GM19397 (cell line): ENCODE measurements at regions not wholly inside any gene's neighbourhood (a gene's known extent, or its start where the extent isn't known, plus 50 kb on each side); places are given as distances from the start of the nearest gene placed in this dataset.

ENCODE experiments used
- ATAC-seq: cut with Tn5 transposase; IDR thresholded peaks from one replicate; pipeline ENCODE4 v1.9.1; 2021; ENCODE audit warnings: mild to moderate bottlenecking, moderate library complexity; ENCODE audit not compliant: unreplicated experiment

- no peak for ATAC-seq
These were observed 347.0 kb downstream of the BTBD3 start for GRCh38 chr20:12264711-12265110.

DNA sequence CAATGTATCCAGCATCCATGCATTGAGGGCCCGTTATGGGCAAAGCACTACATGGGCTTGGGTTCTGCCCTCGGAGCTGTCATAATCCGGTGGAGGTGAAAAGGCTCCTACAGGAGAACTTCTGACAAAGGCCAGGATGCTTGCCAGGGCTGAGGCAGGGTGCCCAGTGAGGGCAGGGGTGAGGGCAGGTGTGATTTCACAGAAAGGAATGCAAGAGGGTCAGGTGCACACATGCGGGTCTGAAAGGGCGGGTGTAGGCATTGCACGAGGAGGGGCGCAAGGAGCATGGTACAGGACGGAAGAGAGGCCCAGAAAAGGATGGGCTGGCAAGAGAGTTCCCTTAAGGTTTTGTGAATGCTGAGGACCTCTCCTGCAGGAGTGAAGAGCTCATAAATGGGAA lies 348.0 kb downstream of the BTBD3 start:
- no peak for ATAC-seq

DNA sequence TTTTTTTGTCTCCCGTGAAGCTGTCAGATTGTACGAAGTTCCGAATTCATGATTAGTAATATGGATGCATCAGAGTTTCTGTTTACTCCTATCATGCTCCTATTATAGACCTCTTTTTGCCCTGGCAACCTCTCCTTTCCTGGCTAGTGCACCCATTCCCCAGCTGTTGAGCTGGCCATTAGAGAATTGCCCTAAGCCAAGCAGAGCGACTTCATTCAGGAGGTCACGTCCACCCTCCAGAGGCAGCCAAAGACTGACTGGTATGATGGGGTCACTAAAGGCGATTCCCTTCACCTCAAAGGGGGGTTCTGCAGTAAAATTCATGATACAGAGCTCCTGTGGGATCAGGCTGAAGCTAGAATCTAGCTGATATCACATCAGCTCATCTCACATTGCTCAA lies 351.9 kb downstream of the BTBD3 start:
- no peak for ATAC-seq

DNA sequence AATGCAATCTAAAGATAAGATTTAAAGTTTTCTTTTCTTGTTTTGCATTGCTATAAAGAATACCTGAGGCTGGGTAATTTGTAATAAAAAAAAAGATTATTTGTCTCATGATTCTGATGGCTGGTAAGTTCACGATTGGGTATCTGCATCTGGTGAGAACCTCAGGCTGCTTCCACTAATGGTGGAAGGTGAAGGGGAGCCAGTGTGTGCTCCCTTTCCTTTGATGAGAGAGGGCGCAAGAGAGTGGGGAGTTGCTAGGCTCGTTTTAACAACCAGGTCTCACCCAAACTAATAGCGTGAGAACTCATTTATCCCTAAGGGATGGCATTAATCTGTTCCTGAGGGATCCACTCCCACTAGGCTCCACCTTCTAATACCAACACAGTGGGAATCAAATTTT lies 353.2 kb downstream of the BTBD3 start:
- no peak for ATAC-seq

GRCh38 chr20:12276011-12276673 lies 358.4 kb downstream of the BTBD3 start:
- no peak for ATAC-seq

GRCh38 chr20:12287575-12287974 lies 369.9 kb downstream of the BTBD3 start:
- no peak for ATAC-seq

GRCh38 chr20:12289465-12289864 lies 371.8 kb downstream of the BTBD3 start:
- ATAC-seq = no peak

DNA sequence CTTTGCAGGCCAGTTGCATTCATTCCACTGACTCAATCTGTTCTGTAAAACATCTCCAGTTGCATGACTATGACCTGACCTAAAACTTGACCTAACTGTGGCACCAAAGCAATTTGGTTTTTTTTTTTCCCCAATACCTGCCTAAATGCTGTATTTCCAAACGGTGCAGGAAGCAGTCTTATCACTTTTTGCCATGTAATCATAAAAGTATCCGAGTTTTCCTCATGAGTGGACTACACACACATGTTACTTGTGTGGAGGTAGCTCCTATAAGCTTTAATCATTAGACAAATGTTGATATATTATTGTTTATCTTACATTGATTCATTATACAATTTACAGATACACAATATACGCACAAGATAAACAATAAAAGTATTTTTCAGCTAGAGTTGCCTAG lies 373.7 kb downstream of the BTBD3 start:
- ATAC-seq = no peak

DNA sequence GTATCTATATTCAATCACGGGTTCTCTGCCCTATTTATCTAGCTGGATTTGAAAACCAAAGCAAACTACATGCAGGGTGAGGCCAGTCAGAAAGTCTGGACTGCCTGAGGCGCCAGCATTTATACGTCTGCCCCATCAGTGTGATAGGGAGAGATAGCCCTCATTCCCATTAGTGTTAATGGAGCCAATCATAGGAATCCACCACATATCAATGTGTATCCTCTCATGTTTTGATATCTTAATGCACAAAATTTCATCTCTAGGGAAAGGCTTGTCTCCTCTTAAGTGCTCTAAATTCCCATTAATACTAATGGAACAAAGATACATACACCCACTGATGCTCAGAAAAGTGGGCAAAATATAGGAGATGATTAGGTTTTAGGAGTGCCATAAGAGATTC lies 376.2 kb downstream of the BTBD3 start:
- no peak for ATAC-seq

DNA sequence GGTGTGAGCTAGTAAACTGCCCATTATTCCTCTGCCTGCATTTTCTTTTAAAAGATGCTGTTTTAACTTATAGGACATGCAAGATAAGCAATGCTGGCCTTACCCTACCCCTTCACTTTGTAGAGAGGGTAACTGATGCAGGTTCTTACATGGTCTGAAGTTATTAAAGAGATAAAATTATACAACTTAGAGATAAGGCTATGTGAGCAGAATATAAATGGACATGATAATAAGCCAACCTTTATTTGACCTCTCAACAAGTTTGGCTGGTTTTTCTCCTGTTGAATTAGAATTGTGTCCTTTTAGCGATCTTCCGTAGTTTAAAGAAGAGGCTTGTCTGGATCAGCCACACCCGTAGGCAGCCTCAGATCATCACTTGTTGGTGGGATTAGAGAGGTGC lies 377.0 kb downstream of the BTBD3 start:
- no peak for ATAC-seq

GRCh38 chr20:12305188-12305950 lies 387.7 kb downstream of the BTBD3 start:
- no peak for ATAC-seq

DNA sequence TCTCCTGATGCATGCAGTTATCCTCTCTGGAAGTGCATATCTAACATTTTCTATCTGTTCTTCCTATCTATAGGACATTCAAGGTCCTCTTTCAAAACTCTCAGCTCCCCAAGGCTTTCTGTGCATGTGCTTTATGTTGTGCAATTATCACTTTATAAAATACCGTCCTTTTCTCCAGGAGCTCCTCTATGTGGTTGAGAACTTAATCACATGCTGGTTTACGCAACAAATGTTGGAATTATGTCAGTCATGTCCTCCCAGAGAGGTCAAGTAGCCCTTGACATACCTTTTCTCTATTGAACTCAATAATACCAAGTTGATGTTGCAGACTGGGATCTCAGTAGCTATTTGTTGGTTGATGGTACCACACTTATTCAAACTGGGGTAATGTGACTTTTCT lies 388.4 kb downstream of the BTBD3 start:
- no peak for ATAC-seq

- ATAC-seq = no peak
These were observed 393.6 kb downstream of the BTBD3 start for GRCh38 chr20:12311094-12311865.

GRCh38 chr20:12315652-12316051 lies 398.0 kb downstream of the BTBD3 start:
- no peak for ATAC-seq

GRCh38 chr20:12316794-12317193 lies 399.1 kb downstream of the BTBD3 start:
- no peak for ATAC-seq

DNA sequence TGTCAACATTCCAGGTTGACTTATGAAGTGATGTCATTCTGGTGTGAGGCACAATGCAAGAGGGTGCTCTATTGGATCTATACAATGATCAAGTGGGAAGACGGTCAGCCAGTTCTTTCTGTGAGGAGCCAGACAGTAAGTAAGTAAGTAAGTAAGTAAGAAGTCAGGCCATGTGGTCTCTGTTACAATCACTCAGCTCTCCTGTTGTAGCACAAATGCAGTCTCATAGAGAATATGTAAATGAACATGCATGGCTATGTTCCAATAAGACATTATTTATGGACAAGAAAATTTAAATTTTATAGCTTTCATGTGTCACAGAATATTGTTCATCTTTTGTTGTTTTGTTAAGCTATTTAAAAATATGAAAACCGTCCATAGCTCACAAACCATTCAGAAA lies 399.7 kb downstream of the BTBD3 start:
- ATAC-seq = no peak

DNA sequence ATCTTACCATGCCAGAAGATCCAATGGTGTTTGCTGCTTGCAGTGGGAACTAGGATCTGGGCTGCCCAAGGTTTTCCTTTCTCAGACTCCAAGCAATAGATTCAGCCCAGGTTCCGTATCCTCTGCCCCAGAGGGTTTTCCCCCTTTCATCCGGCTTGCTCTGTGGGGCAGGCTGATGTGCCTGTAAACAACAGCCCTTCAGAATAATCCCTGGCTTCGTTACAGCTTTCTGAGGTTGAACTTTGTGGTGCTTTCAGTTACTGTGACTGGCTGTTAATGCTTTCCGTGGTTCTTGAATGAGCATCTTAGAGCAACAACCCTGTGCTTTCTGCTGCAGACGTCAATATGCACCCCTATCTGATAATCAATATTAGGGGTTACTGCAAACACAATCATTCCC lies 400.4 kb downstream of the BTBD3 start:
- ATAC-seq = no peak

DNA sequence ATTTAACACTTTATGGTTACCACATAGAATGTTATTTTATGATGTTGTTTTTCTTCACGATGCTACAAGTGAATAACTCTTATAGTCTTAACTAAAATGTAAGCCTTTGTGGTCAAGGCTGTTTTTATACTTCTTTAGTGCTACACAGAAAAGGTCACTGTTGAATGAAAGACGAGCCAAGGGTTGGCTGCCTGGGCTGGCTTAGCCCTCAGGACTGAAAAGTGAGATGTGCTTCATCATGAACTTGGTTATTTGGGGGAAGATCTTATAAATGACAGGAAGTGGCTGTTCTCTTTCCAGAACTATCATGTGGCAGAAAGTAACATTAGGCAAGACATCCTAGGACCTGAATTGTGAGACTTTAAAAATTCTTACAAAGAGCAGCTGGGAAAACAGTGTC lies 404.0 kb downstream of the BTBD3 start:
- no peak for ATAC-seq

GRCh38 chr20:12327205-12327604 lies 409.5 kb downstream of the BTBD3 start:
- no peak for ATAC-seq

DNA sequence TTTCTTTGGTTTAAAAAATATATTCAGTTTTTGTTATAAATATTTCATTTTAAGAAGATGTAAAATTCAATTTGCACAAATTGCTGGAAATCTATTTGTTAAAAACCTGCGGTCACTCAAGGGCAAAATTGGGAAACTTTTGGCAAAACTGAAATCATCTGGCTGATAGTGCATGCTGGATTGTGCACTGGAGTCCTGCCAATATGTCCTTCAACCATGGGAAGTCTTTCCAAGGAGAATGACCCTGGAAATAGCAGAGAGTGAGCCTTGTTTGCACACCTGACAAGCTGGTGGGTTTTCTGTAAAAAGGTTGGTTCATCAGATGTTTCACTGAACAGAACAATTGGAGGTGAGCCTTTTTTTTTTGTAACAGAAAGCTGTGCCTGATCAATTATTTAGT lies 413.5 kb downstream of the BTBD3 start:
- no peak for ATAC-seq

GRCh38 chr20:12337601-12338000 lies 419.9 kb downstream of the BTBD3 start:
- ATAC-seq = no peak

- ATAC-seq = no peak
These were observed 428.3 kb downstream of the BTBD3 start for GRCh38 chr20:12345978-12346377.
